GM23338 (cell line): ENCODE measurements at regions not wholly inside any gene's neighbourhood (a gene's known extent, or its start where the extent isn't known, plus 50 kb on each side); places are given as distances from the start of the nearest gene placed in this dataset.

Source experiments
- ATAC-seq: fragments of 200-7000 bp; cut with Tn5 transposase; 3 replicates; pipeline ENCODE4 v1.9.1; 2020
- DNase-seq: peaks from one replicate; pipeline ENCODE4 v3.0.0-alpha.2; 2015; ENCODE audit warnings: low spot score
- H2AFZ ChIP-seq: fragments of 200-600 bp; sonication (generic); 2 replicates; pipeline ENCODE4 v1.8.0; 2016; ENCODE audit warnings: antibody characterized with exemption, mild to moderate bottlenecking, moderate library complexity
- H3F3A ChIP-seq: fragments of 200-600 bp; sonication (generic); replicated peaks from 2 replicates; pipeline ENCODE4 v1.8.0; 2017; ENCODE audit warnings: antibody characterized with exemption, mixed run types, low read depth
- H3K27ac ChIP-seq: fragments of 200-600 bp; sonication (generic); 2 replicates; pipeline ENCODE4 v1.6.1; 2016; ENCODE audit warnings: low read depth
- H3K27me3 ChIP-seq: fragments of 200-600 bp; sonication (generic); 2 replicates; pipeline ENCODE4 v1.8.0; 2016; ENCODE audit warnings: mild to moderate bottlenecking, mixed run types, moderate library complexity; ENCODE audit not compliant: insufficient read depth
- H3K36me3 ChIP-seq: fragments of 200-600 bp; sonication (generic); 2 replicates; pipeline ENCODE4 v1.8.0; 2016; ENCODE audit warnings: mild to moderate bottlenecking; ENCODE audit not compliant: insufficient read depth
- H3K4me1 ChIP-seq: fragments of 200-600 bp; sonication (generic); 2 replicates; pipeline ENCODE4 v1.8.0; 2016; ENCODE audit warnings: mild to moderate bottlenecking, moderate library complexity; ENCODE audit not compliant: insufficient read depth
- H3K4me2 ChIP-seq: fragments of 200-600 bp; sonication (generic); 2 replicates; pipeline ENCODE4 v1.7.1; 2017; ENCODE audit warnings: mixed run types
- H3K4me3 ChIP-seq: fragments of 200-600 bp; sonication (generic); 2 replicates; pipeline ENCODE4 v1.6.1; 2016; ENCODE audit warnings: mixed run types
- H3K79me2 ChIP-seq: fragments of 200-600 bp; sonication (generic); replicated peaks from 2 replicates; pipeline ENCODE4 v1.8.0; 2017; ENCODE audit warnings: mild to moderate bottlenecking; ENCODE audit not compliant: insufficient read depth
- H3K9me2 ChIP-seq: fragments of 200-600 bp; sonication (generic); 2 replicates; pipeline ENCODE4 v1.8.0; 2017; ENCODE audit not compliant: insufficient read depth
- H4K20me1 ChIP-seq: fragments of 200-600 bp; sonication (generic); replicated peaks from 2 replicates; pipeline ENCODE4 v1.8.0; 2017; ENCODE audit warnings: mild to moderate bottlenecking; ENCODE audit not compliant: insufficient read depth
- H3K27ac Mint-ChIP-seq: 2 replicates; pipeline ENCODE4 v1.8.0; 2020; ENCODE audit warnings: inconsistent platforms, mild to moderate bottlenecking, moderate library complexity, mixed read lengths
- H3K27me3 Mint-ChIP-seq: 3 replicates; pipeline ENCODE4 v1.8.0; 2022; ENCODE audit warnings: low read depth, mild to moderate bottlenecking, moderate library complexity, mixed read lengths, inconsistent platforms; ENCODE audit not compliant: insufficient read depth, poor library complexity
- H3K36me3 Mint-ChIP-seq: 3 replicates; pipeline ENCODE4 v1.8.0; 2021; ENCODE audit warnings: low read depth, mild to moderate bottlenecking, inconsistent platforms, moderate library complexity, mixed read lengths
- H3K4me1 Mint-ChIP-seq: 3 replicates; pipeline ENCODE4 v1.8.0; 2020; ENCODE audit warnings: mild to moderate bottlenecking, inconsistent platforms, mixed read lengths
- H3K4me3 Mint-ChIP-seq: 3 replicates; pipeline ENCODE4 v1.8.0; 2021; ENCODE audit warnings: moderate library complexity, mild to moderate bottlenecking, inconsistent platforms, mixed read lengths
- H3K9me3 Mint-ChIP-seq: 3 replicates; pipeline ENCODE4 v1.8.0; 2020; ENCODE audit warnings: moderate library complexity, mild to moderate bottlenecking, inconsistent platforms, mixed read lengths
- ETS1 ChIP-seq: IDR thresholded peaks from 2 replicates; pipeline ENCODE4 v1.6.1; 2016; ENCODE audit warnings: antibody characterized with exemption
- POLR2AphosphoS5 ChIP-seq: IDR thresholded peaks from 2 replicates; pipeline ENCODE4 v1.6.1; 2016; ENCODE audit warnings: antibody characterized with exemption, low read depth
- ZNF114 ChIP-seq: fragments of 250-450 bp; sonication (Bioruptor Pico); IDR thresholded peaks from 2 replicates; pipeline ENCODE4 v1.5.0; 2020; ENCODE audit warnings: mild to moderate bottlenecking, moderate library complexity
- TF ChIP-seq, protein P1 (sequence below): fragments of 250-450 bp; sonication (Bioruptor Pico); IDR thresholded peaks from 2 replicates; pipeline ENCODE4 v1.5.0; 2020; ENCODE audit warnings: mild to moderate bottlenecking, moderate library complexity
- TF ChIP-seq, protein P2 (sequence below), 2 experiments: fragments of 200-600 bp in 1 of 2; sonication (generic) in 1 of 2; conservative IDR thresholded peaks; 2 replicates each; pipeline versions ENCODE4 v1.5.1 to v1.6.1; 2016 to 2017; ENCODE audit warnings: antibody characterized with exemption in 2 of 2, low read depth in 2 of 2, mild to moderate bottlenecking in 2 of 2, moderate library complexity in 1 of 2

DNA sequence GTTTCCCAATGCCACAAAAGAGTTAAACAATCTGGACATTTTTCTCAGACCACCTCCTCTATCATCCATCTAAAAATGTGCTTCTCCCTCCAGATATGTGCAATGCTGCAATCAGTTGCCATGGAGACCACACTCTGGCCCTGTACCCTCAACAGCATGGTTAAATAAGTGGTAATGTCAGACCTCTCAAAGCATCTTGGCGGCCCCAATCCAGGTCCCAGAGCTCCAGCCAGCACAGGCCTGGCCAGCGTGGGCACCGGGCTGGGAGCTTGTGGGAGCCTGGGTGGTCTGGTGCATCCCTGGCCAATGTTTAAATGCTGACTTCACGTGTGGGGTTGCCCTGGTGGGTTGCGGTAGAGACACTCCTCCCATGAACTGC lies 362.9 kb upstream of the ZNF32 start (continued):
- TF ChIP-seq, protein P1, sequence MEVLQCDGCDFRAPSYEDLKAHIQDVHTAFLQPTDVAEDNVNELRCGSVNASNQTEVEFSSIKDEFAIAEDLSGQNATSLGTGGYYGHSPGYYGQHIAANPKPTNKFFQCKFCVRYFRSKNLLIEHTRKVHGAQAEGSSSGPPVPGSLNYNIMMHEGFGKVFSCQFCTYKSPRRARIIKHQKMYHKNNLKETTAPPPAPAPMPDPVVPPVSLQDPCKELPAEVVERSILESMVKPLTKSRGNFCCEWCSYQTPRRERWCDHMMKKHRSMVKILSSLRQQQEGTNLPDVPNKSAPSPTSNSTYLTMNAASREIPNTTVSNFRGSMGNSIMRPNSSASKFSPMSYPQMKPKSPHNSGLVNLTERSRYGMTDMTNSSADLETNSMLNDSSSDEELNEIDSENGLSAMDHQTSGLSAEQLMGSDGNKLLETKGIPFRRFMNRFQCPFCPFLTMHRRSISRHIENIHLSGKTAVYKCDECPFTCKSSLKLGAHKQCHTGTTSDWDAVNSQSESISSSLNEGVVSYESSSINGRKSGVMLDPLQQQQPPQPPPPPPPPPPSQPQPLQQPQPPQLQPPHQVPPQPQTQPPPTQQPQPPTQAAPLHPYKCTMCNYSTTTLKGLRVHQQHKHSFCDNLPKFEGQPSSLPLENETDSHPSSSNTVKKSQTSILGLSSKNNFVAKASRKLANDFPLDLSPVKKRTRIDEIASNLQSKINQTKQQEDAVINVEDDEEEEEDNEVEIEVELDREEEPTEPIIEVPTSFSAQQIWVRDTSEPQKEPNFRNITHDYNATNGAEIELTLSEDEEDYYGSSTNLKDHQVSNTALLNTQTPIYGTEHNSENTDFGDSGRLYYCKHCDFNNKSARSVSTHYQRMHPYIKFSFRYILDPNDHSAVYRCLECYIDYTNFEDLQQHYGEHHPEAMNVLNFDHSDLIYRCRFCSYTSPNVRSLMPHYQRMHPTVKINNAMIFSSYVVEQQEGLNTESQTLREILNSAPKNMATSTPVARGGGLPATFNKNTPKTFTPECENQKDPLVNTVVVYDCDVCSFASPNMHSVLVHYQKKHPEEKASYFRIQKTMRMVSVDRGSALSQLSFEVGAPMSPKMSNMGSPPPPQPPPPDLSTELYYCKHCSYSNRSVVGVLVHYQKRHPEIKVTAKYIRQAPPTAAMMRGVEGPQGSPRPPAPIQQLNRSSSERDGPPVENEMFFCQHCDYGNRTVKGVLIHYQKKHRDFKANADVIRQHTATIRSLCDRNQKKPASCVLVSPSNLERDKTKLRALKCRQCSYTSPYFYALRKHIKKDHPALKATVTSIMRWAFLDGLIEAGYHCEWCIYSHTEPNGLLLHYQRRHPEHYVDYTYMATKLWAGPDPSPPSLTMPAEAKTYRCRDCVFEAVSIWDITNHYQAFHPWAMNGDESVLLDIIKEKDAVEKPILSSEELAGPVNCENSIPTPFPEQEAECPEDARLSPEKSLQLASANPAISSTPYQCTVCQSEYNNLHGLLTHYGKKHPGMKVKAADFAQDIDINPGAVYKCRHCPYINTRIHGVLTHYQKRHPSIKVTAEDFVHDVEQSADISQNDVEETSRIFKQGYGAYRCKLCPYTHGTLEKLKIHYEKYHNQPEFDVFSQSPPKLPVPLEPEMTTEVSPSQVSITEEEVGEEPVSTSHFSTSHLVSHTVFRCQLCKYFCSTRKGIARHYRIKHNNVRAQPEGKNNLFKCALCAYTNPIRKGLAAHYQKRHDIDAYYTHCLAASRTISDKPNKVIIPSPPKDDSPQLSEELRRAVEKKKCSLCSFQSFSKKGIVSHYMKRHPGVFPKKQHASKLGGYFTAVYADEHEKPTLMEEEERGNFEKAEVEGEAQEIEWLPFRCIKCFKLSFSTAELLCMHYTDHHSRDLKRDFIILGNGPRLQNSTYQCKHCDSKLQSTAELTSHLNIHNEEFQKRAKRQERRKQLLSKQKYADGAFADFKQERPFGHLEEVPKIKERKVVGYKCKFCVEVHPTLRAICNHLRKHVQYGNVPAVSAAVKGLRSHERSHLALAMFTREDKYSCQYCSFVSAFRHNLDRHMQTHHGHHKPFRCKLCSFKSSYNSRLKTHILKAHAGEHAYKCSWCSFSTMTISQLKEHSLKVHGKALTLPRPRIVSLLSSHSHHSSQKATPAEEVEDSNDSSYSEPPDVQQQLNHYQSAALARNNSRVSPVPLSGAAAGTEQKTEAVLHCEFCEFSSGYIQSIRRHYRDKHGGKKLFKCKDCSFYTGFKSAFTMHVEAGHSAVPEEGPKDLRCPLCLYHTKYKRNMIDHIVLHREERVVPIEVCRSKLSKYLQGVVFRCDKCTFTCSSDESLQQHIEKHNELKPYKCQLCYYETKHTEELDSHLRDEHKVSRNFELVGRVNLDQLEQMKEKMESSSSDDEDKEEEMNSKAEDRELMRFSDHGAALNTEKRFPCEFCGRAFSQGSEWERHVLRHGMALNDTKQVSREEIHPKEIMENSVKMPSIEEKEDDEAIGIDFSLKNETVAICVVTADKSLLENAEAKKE: no peak

DNA sequence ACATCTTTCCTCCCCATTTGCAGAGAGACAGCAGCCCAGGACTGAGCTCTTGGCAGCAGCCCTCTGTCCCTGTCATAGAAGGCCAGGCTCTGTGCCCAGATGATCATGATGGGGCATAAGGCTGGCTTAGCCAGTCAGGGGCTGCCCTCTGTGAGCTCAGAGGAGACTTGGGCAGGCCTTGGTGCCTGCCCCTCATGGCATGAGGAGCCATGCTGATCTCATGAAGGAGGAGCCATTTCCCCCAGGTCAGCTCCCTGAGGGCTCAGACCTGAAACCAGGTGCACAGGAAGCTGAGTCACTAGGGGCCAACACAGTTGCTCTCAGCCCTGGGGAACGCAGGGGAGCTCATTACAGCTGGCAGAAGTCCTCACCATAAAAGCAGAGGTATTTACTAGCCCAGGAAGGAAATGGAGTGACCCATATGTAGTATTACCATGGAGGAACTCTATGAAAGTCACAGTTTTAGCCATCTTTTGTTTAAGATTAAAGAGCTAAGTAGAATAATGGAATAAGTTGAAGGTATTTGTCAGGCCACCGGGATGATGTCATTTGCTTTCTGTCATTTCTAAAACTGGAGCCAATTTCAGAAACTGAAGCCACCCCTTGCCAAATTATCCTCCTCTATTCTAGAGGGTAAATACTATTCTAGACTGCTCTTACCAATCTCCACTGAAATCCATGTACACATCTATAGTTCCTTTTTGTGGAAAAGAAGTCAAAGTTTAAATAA lies 362.4 kb upstream of the ZNF32 start:
- H3K27me3 Mint-ChIP-seq: peaks cover 3% of the 10 kb centered on the region
- H3K27ac Mint-ChIP-seq: no peak overlapping the region; the same call in 1 of the 2 replicates
- Histone ChIP-seq H3K27ac (no peak overlapping the region), H3K36me3 (no peaks in the 10 kb centered on the region), H3K27me3 (no peaks in the 10 kb centered on the region), H3K4me2 (no peak overlapping the region), H3K4me3 (no peak overlapping the region), H3F3A (no peaks in the 10 kb centered on the region), H3K4me1 (no peaks in the 10 kb centered on the region), H3K79me2 (no peaks in the 10 kb centered on the region), H3K9me2 (0 out of 2 replicates have a peak, but pooled peaks cover 4% of the 10 kb centered on the region), H2AFZ (no peak overlapping the region), H4K20me1 (no peaks in the 10 kb centered on the region)
- H3K4me1 Mint-ChIP-seq: no peaks in the 10 kb centered on the region; the same call in 2 of the 3 replicates
- ATAC-seq: no peak
- DNase-seq: no peak
- no peak overlapping the region for H3K4me3 Mint-ChIP-seq
- no peaks in the 10 kb centered on the region; the same call in 2 of the 3 replicates for H3K36me3 Mint-ChIP-seq
- H3K9me3 Mint-ChIP-seq: no peaks in the 10 kb centered on the region; the same call in 2 of the 3 replicates
- no peak for TF ChIP-seq ETS1
- TF ChIP-seq, protein P2, sequence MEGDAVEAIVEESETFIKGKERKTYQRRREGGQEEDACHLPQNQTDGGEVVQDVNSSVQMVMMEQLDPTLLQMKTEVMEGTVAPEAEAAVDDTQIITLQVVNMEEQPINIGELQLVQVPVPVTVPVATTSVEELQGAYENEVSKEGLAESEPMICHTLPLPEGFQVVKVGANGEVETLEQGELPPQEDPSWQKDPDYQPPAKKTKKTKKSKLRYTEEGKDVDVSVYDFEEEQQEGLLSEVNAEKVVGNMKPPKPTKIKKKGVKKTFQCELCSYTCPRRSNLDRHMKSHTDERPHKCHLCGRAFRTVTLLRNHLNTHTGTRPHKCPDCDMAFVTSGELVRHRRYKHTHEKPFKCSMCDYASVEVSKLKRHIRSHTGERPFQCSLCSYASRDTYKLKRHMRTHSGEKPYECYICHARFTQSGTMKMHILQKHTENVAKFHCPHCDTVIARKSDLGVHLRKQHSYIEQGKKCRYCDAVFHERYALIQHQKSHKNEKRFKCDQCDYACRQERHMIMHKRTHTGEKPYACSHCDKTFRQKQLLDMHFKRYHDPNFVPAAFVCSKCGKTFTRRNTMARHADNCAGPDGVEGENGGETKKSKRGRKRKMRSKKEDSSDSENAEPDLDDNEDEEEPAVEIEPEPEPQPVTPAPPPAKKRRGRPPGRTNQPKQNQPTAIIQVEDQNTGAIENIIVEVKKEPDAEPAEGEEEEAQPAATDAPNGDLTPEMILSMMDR (conservative IDR thresholded peaks at IDR 0.05; ENCODE audit: low read depth in 2 of 2): no peak
- TF ChIP-seq POLR2AphosphoS5: no peak
- no peak for TF ChIP-seq ZNF114 (CRISPR knock-in tag)
- TF ChIP-seq, protein P1: no peak
